ENCODE measurements at regions not wholly inside any gene's neighbourhood (a gene's known extent, or its start where the extent isn't known, plus 50 kb on each side); places are given as distances from the start of the nearest gene placed in this dataset.

DNA sequence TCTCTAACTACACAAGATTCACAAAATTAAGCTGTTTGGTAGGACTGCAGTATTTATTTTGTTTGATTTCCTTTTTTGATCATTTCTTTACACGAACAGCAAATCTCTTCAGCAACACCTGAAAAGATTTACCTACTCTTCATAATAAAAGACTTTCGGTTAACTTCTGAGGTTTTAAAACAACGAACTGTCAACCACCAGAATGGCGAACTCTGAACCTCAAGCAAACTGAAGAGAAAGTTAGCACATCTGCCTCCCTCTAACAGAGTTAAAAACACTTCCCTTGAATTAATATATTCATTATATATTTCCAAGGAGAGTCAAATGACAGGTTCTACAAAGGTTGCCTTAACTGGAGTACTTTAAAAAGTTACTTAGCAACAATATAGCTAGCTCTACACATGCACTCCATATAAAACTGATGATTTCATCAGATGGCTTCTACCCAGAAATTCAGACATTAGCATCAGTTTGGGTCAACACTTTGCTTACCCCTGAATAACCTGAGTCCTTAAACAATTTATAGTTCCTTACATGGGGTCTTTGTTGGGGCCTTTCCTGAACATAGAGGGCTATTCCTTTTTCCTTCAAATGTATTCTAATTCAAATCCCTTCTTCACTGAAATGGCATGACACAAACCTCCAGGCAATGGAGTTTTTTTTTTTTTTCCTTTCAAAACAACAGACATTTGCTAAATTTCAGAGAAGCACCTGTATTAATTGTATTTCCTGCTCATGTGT lies 118.3 kb downstream of the SEM1 start:
- peaks cover 14% of the 10 kb centered on the region for H3K27me3 ChIP-seq
- H3K36me3 ChIP-seq (replicated peaks; ENCODE audit: insufficient read depth, low read depth) = no peaks in the 10 kb centered on the region
- no peak overlapping the region for H2AFZ ChIP-seq
- H3K27ac ChIP-seq = no peak overlapping the region
- no peaks in the 10 kb centered on the region for H3K9me3 ChIP-seq (ENCODE audit: low read depth)
- H3K79me2 ChIP-seq = no peaks in the 10 kb centered on the region
- H3K9me2 ChIP-seq (replicated peaks; ENCODE audit: insufficient read depth) = no peaks in the 10 kb centered on the region
- no peak overlapping the region for H3K4me3 ChIP-seq
- WGBS (ENCODE audit: low lambda C conversion rate, missing lambda C conversion rate) = 40% methylated on average over 4 of the region's 4 CpGs
- DNase-seq (ENCODE audit: low spot score) = no peak
- TF ChIP-seq EZH2phosphoT487 (IDR thresholded peaks at IDR 0.05; ENCODE audit: low read depth, severe bottlenecking, unreplicated experiment) = no peak
- TF ChIP-seq, protein P1, sequence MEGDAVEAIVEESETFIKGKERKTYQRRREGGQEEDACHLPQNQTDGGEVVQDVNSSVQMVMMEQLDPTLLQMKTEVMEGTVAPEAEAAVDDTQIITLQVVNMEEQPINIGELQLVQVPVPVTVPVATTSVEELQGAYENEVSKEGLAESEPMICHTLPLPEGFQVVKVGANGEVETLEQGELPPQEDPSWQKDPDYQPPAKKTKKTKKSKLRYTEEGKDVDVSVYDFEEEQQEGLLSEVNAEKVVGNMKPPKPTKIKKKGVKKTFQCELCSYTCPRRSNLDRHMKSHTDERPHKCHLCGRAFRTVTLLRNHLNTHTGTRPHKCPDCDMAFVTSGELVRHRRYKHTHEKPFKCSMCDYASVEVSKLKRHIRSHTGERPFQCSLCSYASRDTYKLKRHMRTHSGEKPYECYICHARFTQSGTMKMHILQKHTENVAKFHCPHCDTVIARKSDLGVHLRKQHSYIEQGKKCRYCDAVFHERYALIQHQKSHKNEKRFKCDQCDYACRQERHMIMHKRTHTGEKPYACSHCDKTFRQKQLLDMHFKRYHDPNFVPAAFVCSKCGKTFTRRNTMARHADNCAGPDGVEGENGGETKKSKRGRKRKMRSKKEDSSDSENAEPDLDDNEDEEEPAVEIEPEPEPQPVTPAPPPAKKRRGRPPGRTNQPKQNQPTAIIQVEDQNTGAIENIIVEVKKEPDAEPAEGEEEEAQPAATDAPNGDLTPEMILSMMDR (IDR thresholded peaks at IDR 0.05; ENCODE audit: poor library complexity) = no peak
- no peak for TF ChIP-seq EZH2 (IDR thresholded peaks at IDR 0.05; ENCODE audit: borderline replicate concordance)
- H3K4me1 ChIP-seq (ENCODE audit: insufficient read depth) = no peaks in the 10 kb centered on the region
- H3K4me2 ChIP-seq = no peak overlapping the region
- no peaks in the 10 kb centered on the region for H4K20me1 ChIP-seq (ENCODE audit: insufficient read depth, poor library complexity, severe bottlenecking)

DNA sequence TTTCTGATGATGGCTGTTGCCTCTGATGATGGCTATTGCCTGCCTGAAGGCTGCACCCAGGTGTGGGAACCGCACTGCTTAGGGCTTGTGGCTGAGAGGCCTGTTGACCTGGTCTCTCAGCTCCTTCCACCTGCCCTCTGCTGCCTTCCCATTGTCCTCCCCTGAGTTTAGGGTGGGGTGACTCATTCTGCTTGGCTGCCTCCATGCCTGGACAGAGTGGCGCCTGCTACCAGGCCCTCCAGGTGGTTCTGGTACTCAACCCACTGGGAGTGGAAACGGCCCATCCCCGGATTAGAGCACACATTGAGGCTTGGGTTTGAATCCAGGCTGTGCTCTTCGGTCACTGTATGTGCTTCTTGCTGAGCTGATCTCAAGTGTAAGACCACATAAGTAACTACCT lies 120.6 kb downstream of the SEM1 start:
- H3K4me3 ChIP-seq = no peak overlapping the region
- 95% methylated on average over 5 of the region's 5 CpGs for WGBS (ENCODE audit: low lambda C conversion rate, missing lambda C conversion rate)
- no peaks in the 10 kb centered on the region for H4K20me1 ChIP-seq (ENCODE audit: insufficient read depth, poor library complexity, severe bottlenecking)
- H3K79me2 ChIP-seq = no peaks in the 10 kb centered on the region
- H3K9me2 ChIP-seq (replicated peaks; ENCODE audit: insufficient read depth) = no peaks in the 10 kb centered on the region
- TF ChIP-seq EZH2phosphoT487 (IDR thresholded peaks at IDR 0.05; ENCODE audit: low read depth, severe bottlenecking, unreplicated experiment) = no peak
- TF ChIP-seq EZH2 (IDR thresholded peaks at IDR 0.05; ENCODE audit: borderline replicate concordance) = no peak
- TF ChIP-seq, protein P1 (IDR thresholded peaks at IDR 0.05; ENCODE audit: poor library complexity) = no peak
- no peak overlapping the region for H3K27ac ChIP-seq
- H3K27me3 ChIP-seq = peaks cover 14% of the 10 kb centered on the region
- no peaks in the 10 kb centered on the region for H3K4me1 ChIP-seq (ENCODE audit: insufficient read depth)
- no peak overlapping the region for H2AFZ ChIP-seq
- H3K4me2 ChIP-seq = no peak overlapping the region
- H3K9me3 ChIP-seq (ENCODE audit: low read depth) = no peaks in the 10 kb centered on the region
- H3K36me3 ChIP-seq (replicated peaks; ENCODE audit: insufficient read depth, low read depth) = no peaks in the 10 kb centered on the region
- DNase-seq (ENCODE audit: low spot score) = no peak

DNA sequence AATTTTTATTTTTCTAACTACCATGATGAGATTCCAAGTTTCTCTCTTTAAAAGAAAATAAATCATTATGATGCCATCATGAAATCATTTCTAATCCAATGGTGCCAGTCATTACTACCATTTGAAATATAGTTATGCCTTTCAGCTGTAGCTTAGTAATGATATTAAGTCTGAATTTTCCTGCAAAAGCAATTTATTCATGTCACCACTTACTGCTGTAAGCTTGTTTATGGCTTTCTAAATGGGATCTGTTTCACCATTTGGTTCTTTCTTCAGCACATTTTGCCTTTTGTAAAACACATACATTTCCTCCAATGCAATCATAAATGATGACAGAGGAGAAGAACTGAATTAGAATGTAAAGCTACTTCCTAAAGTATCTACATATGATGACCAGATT lies 130.5 kb downstream of the SEM1 start:
- Histone ChIP-seq H3K4me1 (ENCODE audit: insufficient read depth) (no peaks in the 10 kb centered on the region), H3K27ac (no peak overlapping the region), H3K27me3 (no peaks in the 10 kb centered on the region), H3K4me3 (no peak overlapping the region), H3K36me3 (replicated peaks; ENCODE audit: insufficient read depth, low read depth) (no peaks in the 10 kb centered on the region), H3K4me2 (no peak overlapping the region), H3K9me3 (ENCODE audit: low read depth) (no peaks in the 10 kb centered on the region), H3K9me2 (replicated peaks; ENCODE audit: insufficient read depth) (no peaks in the 10 kb centered on the region), H3K79me2 (no peaks in the 10 kb centered on the region), H2AFZ (no peak overlapping the region), H4K20me1 (ENCODE audit: insufficient read depth, poor library complexity, severe bottlenecking) (no peaks in the 10 kb centered on the region)
- DNase-seq (ENCODE audit: low spot score) = no peak
- no peak for TF ChIP-seq EZH2 (IDR thresholded peaks at IDR 0.05; ENCODE audit: borderline replicate concordance)
- TF ChIP-seq EZH2phosphoT487 (IDR thresholded peaks at IDR 0.05; ENCODE audit: low read depth, severe bottlenecking, unreplicated experiment) = no peak
- TF ChIP-seq, protein P1 (IDR thresholded peaks at IDR 0.05; ENCODE audit: poor library complexity) = no peak
